GM21423 (cell line): ENCODE measurements at regions not wholly inside any gene's neighbourhood (a gene's known extent, or its start where the extent isn't known, plus 50 kb on each side); places are given as distances from the start of the nearest gene placed in this dataset.

Experiments
- ATAC-seq: cut with Tn5 transposase; IDR thresholded peaks from one replicate; pipeline ENCODE4 v1.9.1; 2021; ENCODE audit warnings: mild to moderate bottlenecking, moderate library complexity; ENCODE audit not compliant: unreplicated experiment

DNA sequence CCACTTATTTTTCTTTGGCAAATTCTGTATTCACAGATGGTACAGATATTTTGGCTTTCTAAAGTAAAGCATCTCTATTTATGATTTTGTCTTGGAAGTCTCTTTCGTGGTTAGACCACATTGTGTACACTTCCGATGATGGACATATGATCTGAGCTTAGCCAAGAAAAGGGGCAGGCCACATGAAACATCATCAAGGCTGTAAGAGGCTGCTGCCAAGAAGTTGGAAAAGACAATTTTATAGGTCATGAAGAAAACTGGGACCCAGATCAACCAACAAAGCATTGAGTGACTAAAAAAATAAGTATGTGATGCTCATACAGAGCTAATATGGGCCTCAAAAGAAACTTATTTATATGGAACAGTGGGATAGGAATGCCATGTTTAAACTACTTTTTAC is 266.4 kb downstream of the HAO1 start:
- no peak for ATAC-seq

DNA sequence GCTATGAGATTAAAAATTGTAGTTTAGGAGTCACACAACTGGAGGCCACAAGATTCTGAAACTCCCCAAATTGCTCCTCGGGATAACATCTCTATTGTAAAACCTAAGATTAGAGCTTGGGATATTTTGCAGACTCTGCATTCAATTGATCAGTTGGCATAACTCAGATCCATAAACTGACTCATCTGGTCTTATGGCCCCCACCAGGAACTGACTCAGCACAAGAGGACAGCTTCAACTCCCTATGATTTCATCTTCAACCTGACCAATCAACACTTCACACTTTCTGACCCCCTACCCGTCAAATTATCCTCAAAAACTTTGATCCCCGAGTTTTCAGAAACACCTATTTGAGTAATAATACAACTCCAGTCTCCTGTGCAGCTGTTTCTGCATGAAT is 257.3 kb downstream of the HAO1 start:
- ATAC-seq: no peak

DNA sequence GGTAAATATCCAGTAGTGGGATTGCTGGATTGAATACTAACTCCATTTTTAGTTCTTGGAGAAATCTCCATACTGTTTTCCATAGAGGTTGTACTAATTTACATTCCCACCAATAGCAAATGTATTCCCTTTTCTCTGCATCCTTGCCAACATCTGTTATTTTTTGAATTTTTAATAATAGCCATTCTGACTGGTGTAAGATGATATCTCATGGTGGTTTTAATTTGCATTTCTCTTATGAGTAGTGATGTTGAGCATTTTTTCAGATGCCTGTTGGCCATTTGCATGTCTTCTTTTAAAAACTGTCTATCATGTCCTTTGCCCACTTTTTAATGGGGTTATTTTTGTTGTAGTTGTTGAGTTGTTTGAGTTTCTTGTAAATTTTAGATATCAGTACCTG is 253.2 kb downstream of the HAO1 start:
- no peak for ATAC-seq

DNA sequence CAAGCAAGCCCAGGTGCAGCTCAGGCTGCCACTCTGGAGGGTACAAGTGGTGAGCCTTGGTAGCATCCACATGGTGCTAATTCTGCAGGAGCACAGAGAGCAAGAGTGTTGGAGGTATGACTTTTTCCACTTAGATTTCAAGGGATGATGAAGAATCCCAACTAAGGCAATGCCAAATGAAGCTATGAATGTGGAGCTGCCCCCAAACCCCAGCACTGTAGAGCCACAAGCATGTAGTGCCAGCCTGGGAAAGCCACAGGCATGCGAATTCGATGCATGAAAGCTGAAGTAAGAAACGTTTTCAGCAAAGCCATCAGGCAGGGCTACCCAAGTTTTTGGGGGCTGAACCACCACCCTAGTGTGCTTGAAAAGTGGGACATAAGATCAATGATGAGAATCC is 251.1 kb downstream of the HAO1 start:
- no peak for ATAC-seq

DNA sequence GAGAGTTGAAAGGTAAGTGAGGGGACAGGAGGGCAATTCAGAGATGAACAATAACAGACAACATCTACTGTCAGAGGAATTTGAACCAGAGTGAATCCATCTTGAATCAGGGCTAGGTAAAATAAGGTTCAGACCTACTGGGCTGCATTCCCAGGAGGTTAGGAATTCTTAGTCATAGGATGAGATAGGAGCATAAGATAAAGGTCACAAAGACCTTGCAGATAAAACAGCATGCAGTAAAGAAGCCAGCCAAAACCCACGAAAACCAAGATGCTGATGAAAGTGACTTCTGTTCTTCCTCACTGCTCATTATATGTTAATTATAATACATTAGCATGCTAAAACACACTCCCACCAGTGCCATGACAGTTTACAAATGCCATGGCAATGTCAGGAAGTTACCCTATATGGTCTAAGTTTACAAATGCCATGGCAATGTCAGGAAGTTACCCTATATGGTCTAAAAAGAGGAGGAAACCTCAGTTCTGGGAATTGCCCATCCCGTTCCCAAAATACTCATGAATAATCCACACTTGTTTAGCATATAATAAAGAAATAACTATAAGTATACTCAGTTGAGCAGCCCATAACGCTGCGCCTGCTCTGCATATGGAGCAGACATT is 248.5 kb downstream of the HAO1 start:
- ATAC-seq: no peak

DNA sequence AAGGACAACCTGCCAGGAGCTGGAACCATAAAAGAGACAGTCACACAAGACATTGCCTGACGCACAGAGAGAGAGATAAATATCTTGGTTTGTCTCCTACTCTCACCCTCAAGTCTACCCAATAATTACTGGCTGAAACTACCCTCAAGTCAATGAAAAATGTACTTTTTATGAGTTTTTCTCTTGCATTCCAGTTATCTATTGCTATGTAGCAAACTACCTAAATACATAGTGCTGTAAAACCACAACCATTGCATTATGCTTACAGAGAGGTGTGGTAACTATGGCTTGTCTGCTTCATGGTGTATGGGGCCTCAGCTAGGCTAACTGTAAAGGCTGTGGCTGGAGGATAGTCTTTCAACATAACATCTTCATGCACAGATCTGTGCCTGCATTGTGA is 247.8 kb downstream of the HAO1 start:
- no peak for ATAC-seq

DNA sequence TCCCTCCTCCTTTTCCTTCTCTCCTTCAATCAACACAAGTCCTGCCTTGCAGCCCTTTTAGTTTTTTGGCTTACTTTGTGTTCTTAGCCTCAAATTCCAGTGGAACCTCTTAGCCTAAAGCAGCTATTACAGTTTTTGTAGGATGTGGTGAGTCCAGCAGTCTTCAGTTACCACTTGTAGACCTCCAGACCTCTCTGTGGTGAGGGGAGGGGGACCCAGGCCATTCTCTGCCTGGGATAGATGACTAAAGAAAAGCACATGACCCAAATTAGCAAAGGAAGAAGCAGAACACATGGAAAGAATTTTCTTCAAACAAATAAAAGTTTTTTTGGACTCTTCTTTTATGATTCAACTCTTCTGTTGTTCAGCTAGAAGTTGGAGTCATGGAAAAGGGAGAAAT is 246.5 kb downstream of the HAO1 start:
- ATAC-seq: no peak

DNA sequence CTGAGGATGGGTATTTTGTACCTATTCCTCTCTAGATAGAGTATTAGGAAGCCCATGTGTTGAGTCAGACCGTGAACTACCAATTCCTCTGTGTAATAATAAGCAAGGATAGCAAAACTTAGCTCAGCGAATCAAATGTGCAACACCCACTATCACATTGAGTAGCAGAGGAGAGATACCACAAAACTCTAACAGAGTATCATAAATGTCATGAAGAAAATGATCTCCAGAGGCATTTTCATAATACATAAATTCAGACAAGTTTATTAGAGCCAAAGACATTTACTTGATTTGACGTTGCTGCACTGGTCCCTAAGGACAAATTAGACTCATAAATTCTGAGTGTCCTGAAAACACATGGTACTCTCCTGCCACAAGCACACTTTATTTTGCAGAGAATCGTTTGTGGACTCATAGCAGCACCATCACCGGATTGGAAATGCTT is 245.2 kb downstream of the HAO1 start:
- ATAC-seq: no peak

DNA sequence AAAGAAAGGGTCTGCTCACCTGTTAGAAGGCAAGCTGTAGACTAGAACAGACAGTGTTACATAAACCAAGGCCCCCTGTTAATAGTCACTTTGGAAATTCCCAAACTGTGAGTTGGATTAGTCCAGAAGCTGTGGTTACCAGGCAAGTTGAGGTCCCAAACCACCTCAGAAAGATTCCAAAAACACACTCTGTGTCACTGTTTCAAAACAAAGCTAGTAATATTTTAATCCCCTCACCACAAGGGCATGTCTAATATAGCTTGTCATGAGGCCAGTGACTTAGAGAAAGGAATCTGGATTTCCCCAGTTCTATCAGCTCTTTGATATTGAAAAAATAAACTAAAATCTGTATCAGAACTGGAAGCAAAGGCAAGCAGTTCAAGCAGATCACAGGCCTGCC is 244.6 kb downstream of the HAO1 start:
- ATAC-seq: no peak

DNA sequence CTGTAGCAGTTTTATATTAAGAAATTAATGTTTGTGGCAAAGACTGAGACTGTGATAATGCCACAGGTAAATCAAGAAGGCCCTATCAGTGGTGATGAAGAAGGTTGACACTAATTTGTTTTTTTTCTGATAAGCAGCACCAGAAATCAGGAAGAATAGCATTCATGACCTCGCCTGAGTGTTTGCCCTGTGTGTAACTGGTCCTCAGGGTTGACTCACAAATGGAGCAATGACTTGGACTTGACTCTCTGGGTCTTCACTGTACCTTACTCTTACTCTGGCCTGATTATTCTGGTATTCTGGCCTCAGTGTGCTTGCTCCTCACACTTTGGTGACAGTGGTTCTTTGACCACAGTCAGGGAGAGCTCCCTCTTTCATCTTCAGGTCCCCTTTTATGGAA is 243.9 kb downstream of the HAO1 start:
- no peak for ATAC-seq

DNA sequence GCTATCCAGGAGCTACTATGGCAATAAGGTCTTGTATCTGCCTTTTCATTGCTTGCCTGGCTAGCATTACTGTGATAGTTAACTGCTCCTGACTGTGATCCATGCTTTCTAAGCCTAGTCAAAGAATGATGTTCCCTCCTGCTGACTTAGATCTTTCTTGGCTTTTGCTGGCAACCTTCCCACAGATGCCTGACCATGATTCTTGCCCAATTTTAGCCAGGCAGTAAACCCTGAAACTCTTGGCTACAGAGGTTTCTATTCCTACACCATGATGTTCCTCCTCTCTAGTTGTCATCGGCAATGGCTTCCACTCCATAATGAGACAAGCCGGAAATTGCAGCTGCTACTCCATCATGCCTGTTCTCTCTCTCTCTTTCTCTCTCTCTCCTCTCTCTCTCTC is 238.1 kb downstream of the HAO1 start:
- no peak for ATAC-seq

DNA sequence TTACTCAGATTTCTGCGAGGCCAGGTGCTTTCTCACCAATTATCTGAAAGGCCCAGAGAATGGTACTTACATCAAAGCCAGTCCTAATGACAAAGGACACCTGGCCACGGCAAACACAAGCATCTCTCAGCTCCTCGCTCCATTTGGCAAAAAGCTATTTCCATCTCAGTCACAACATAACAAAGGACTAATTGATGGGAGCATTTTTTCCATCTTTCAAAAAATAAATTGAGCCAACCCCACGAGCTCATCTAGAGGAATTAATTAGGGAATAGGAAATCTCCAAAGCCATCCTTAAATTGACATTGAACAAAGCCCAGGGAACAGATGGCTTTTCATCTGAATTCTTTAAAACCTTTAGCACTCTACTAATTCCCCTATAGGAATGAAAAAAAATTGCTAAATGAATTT is 236.7 kb downstream of the HAO1 start:
- ATAC-seq: no peak

DNA sequence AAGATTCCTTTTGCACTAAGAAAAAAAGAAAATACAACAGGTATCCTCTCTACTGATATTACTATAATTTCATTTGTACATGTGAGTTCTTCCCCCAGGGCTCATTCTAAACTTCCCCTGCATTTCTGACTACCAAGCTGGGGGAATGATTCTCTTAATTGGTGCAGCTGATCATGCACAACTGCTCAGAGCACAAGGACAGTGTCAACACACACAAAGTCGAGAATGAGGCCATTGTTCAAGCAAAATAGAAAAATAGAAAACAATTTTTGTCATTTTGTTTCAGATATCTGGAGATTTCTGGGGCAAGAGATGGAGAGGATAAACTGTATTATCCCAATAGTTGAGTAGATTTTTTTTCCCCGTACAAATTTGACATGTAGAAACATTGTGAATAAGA is 236.3 kb downstream of the HAO1 start:
- no peak for ATAC-seq

DNA sequence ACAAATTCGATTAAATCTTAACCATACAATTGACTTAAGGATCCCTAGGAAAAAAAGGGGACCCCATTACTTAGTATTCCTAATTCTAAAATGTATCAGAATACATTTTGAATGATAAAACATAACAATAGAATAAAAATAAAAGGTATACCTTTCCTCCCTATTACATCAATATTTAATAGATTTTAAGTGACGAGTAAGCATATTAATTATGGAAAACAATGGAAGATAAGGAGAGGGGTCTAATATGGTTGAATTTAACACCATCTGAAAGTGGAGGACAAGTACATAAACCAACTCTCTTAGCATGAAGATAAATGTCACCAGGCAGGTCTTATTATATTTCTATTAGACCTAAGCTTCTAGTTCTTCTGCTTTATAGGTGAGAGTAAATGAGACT is 232.1 kb downstream of the HAO1 start:
- no peak for ATAC-seq

DNA sequence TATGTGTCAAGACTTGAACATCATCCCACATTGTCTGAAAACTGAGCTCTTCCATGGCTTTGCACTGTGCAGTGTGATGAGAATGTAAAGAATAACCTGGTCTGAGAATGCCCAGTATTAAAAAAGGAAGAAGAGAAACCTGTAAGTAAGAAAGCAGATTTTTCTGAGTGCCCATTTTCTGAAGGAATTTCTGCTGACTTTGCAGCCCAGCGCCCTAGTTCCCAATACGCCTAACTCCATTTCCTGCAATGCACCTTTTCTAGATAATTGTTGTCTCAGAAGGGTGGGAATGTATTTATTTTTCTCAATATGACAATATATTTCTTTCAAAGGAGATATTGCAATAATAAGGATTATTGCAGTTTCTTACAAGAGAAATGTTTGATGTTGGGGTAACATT is 231.5 kb downstream of the HAO1 start:
- ATAC-seq: no peak

DNA sequence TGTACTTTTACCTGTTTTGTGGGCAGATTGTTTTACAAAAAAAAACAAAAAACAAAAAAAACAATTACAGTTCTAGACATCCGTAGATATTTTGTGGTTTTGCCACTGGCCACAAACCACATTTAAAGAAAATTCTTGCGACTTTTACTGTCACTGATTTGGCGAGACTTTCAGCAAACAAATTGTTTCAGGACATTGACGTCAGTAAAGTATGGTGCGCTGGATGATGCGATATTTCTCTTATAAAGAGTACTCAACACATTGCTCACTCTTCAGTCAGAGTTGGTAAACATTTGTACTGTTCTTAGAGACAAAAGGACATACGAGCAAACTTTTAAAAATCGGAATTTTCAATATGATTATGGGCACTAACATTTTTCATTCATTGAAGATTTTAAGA is 229.8 kb downstream of the HAO1 start:
- ATAC-seq: no peak

DNA sequence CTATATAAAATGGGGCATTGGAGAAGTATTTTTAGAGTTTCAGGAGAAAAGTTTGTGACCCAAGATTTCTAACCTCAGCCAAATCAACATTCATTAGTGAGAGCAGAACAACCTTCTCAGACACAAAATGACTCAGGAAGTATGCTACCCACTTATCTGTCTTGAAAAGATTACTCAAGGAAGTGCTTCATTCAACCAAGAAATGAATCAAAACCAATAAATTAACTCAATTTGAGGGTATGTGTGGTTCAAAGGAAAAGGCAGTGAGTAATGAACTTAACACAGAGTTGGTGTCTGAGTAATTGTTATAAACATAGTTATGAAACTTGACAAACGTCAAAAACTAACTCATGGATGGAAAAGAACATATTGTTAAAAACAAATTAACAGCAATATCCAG is 227.6 kb downstream of the HAO1 start:
- no peak for ATAC-seq

DNA sequence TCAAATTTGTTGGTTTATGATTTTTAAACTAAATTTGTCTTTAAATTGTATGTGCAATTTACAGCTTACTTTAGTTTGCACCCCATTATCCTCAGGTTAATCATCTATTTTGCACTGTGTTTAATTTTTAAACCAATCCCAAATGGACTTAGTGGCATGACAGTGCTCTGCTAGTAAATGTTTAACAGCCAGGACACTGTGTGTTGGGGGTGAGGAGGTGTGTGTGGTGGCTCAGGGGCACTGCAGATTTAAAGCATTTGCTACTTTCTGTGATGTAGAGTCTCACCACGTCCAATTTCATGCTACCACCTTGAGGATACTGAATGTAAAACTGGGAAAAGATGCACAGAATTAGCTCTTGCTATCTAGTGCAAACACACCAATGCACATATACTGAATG is 225.7 kb downstream of the HAO1 start:
- no peak for ATAC-seq

DNA sequence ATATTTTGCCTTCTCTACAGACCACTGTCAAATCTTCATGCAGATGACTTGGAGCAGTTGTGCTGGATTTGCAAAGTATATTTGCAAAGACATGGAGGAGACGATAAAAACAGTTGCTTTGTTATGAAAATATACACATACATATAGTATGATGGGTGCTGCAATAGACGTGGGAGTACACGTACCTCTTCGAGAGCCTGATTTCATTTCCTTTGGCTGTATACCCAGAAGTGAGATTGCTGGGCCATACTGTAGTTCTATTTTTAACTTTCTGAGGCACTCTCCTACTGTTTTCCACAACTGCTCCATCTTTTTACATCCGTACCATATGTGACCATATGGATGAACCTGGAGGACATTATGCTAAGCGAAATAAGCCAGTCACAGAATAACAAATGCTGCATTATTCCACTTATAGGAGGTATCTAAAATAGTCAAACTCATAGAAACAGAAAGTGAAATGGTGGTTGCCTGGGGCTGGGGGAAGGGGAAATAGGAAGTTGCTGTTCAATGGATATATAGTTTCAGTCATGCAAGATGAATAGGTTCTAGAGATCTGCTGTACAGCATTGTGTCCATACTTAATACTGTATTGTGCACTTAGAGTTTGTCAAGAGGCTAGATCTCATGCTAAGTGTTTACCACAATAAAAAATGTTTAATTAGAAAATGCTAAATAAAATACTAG is 223.8 kb downstream of the HAO1 start:
- ATAC-seq: no peak

DNA sequence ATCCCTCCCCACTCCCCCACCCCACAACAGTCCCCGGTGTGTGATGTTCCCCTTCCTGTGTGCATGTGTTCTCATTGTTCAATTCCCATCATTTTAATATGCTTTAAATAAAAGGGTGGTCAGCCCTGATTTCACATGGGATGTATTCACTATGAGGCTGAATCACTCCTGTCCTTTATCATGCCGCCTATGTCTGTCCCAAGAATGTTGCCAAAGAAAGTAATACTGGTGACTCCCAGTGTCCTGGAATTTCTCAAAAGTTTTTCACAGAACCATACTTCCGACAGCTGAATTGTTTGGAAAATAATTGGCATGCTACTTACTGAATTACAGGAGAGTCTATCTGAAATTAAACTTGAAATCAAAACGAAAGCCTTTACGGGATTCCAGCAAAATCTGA is 217.7 kb downstream of the HAO1 start:
- no peak for ATAC-seq

DNA sequence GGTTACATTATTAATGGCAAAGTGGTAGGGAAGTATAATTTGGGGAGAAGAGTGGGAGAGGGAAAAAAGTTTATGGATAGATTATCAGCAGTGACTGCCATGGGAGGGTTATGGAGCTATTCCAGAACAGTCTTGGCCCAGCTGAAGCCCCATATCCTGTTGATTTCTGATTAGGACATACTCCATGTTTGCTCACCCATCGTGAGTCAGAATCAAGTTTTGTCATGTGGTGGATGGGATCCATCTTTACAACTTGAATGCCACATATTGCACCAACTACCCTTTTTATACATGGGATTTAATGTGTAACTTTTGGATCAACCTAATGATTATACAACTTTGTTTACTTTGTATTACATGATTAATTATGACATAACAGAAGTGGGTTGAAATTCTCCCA is 217.0 kb downstream of the HAO1 start:
- ATAC-seq: no peak

DNA sequence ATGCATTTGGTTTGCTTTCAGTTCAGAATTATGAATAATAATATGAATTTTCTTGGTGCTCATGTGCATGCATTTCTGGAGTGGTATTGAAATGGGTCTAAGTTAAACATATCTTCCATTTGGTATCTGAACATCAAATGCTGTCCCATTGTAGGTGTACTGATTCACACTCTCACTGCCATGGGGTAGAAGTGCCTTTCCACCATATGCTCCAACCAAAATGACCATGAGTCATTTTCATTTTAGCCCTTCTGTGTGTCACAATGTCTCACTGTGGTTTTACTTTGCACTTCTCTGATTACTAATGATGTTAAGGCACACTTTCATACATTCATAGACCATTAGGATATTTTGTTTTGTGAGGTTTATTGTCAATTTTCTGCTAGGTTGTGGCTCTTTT is 211.9 kb downstream of the HAO1 start:
- no peak for ATAC-seq

DNA sequence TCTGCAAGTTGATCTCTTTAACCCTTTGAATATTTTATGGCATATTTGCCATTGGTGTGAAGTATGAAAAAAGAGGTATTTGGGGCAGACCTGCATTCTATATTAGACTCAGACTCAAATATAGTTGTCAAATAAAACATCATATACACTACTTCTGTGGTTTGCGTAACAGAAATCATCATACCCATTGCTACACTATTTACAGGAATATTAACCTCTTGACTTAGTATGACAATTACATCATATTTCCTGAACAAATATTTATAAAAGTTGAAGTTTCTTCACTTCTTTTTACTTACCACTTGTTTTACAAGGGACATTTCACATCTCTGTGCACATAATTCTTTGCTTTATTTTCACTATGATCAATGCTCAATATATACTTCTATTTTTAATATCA is 206.0 kb downstream of the HAO1 start:
- no peak for ATAC-seq
